Activated CD8-positive, alpha-beta memory T cell treated with anti-CD3 and anti-CD28 coated beads, Interleukin-2, amount 50 U/mL, for 1 hour (primary cell): ENCODE measurements at regions not wholly inside any gene's neighbourhood (a gene's known extent, or its start where the extent isn't known, plus 50 kb on each side); places are given as distances from the start of the nearest gene placed in this dataset.

Experiments used
- DNase-seq: peaks from one replicate; pipeline ENCODE4 v3.0.0-alpha.2; 2020; ENCODE audit errors: extremely low read depth

DNA sequence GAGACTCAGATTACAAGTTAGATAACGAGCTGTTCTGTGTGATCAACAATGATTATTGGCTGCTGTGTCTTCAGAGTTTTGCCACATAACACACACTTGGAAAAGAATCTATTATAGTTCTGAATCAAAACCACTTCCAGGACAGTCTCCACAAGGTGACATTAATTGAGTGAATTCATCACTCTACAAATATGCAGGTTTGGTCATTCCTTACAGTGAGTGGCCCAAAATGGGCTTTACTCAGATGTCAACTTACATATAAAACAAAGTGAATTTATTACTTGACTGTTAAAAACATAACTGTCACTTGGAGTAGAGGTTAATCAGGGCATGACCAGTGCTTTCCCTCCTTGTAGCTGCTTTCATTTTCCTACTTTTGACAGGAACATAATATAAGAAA lies 984.3 kb downstream of the REEP3 start:
- no peak for DNase-seq

DNA sequence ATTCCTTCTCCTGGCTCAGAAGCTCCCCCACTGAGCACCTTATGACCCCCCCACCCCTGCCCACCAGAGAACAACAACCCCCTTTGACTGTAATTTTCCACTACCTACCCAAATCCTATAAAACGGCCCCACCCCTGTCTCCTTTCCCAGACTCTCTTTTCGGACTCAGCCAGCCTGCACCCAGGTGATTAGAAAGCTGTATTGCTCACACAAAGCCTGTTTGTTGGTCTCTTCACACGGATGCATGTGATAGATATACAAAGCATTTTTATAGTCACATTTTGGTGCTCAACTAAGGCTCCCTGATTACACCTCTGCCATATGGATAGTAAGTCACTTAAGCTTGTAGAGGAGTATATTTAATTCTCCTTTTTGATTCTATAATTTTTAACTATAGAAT lies 985.8 kb downstream of the REEP3 start:
- DNase-seq: no peak

DNA sequence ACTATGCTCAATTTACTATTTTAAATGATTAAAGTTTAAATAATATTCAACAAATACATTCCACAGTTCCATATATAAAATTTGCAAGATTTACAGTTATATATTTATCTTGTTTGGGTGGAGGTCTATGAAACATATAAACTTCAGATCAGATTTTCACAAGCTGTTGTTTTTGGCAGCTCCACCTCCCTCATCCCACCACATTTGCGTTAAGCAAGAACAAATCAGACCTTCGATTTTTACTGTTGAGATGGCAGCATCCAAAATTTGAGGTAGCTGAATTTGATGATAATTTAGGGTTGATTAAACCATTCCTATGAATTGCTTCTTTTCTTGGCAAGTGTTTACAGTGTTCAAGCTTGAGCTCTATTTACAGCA lies 986.4 kb downstream of the REEP3 start:
- DNase-seq: no peak

DNA sequence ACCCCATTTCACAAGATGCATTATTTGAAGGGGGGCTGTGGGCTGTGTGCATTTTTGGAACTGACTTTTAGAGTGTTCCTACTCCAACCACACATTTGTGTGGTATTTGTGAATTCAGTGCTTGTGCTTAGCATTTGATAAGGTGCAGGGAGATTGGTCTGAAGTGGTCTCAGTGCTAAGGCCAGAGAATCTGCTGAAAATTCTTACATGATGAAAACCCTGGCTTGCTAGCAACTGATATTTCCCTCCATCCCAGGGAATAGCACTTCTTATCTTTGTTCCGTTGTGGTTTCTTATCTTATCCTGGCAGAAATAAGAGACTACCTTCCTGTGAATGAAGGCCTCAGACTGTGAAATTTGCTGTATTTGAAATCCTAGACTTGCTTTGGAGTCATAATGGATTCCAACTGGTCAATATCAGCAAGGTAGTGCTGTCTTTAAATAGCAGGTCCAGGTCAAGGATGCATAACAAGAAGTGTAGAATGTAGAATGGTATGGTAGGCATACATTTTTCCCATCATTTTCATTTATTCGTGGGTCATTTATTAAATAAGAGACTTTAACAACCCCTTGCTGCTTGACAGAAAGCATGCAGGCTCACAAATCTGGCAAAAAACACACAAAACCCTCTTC lies 986.9 kb downstream of the REEP3 start:
- no peak for DNase-seq

DNA sequence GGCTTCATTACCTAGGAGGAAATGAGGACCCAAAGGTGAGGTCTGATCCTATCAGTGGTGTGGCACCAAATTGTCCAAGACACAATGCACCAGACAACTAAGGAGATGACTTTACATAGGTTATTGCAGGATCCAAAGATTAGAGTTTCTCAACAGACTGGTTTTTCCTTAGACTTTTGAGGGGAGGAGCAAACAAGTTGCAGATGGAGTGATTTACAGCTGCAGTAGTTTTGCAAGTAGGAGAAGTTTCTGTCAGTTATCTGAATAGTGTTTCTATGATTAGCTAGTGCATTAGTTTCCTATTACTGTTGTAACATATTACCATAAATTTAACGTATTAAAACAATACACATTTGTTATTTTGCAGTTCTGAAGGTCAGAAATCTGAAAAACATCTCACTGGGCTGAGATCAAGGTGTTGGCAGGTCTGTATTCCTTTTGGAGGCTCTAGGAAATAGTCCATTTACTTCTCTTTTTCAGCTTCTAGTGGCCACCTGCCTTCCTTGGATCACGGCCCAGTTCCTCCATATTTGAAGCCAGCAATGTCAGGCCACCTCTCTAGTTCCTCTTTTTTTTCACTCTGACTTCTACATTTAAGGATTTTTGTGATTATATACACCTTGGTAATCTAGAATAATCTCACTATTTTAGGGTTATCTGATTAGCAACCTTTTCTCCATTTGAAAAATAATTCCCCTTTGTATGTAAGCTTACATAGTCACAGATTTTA lies 994.9 kb downstream of the REEP3 start:
- DNase-seq: no peak

DNA sequence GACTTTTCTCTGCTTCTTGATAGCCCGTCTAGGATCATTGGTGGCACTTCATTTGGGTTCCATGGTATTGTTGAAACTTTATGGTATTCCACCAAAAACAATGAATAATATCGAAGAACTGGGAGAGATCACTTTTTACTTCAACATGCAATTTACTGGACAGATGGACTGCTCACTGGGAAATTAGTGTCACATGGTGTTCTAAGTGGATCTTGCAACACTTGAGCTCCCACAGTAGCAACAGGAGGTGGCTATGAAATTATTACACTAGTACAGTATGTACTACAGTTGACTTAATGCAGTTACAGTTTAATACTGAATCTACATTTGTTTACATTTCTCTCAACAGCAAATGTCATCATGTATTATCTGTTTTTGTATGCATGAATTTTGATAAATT lies 997.3 kb downstream of the REEP3 start:
- no peak for DNase-seq

DNA sequence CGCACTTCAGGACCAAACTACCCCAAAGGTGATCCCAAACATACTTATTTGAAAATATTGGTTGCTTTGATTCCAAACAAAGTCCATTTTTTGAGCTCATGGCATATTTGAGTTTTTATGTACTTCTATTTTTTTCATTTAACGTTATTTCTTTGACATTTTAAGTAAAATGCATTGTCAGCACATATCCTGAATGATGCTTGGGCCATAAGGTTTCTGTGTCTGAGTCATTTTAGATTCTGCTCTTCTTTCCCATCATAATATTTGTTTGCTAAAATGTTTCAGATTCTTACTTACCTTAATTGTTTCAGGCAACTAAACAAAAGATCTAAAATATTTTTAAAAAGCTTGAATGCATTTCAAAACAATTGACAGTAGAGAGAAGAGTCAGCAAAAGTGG lies 998.2 kb downstream of the REEP3 start:
- no peak for DNase-seq

DNA sequence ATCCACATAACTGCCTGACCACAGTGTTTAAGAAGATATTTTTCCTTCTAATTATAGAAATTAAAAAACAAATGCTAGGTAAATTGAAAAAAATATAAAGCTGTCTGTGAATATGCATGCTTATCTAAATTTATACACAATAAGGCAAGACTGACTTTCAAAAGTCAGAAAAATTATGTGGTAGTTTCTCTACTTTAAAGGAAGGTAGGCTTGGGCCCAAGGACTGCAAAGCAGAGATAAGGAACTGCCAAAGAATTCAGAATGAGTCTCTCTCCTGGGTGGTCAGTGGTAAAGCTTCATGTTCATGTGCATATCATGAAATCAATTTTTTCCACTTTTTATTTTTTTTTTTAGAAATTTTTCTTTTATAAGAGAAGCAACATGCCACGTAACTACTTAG lies 998.6 kb downstream of the REEP3 start:
- no peak for DNase-seq

DNA sequence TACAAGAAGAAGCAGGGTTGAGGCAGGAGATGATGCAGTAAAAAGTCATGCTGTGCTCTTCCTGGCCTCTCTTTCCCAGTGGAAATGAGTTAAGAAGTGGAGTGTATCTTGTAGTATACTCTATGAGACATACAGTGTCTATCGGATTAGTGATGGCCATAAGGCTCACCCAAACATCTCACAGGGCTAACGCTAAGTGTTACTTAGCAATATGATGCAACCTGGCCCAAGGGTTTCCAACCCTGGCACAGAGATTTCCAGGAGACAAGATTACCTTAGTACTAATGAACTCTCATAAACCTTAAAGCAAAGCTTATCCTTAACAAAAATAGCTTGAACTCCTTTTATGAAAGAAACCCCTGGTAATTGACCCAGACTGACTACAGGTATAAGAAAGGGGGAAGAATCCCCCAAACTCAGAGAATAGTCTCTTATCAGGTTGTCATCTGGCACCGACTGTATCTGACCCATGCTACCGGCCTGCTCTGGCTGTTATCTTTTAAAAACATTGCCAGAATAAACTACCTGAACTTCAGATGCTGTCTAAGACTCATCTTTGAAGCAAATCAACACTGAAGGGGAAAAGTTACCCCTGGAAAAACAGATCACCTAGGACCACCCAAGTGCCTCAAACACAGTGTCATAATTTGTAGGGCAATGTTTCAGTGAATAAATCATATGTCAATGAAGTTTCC lies 1002.0 kb downstream of the REEP3 start:
- no peak for DNase-seq

DNA sequence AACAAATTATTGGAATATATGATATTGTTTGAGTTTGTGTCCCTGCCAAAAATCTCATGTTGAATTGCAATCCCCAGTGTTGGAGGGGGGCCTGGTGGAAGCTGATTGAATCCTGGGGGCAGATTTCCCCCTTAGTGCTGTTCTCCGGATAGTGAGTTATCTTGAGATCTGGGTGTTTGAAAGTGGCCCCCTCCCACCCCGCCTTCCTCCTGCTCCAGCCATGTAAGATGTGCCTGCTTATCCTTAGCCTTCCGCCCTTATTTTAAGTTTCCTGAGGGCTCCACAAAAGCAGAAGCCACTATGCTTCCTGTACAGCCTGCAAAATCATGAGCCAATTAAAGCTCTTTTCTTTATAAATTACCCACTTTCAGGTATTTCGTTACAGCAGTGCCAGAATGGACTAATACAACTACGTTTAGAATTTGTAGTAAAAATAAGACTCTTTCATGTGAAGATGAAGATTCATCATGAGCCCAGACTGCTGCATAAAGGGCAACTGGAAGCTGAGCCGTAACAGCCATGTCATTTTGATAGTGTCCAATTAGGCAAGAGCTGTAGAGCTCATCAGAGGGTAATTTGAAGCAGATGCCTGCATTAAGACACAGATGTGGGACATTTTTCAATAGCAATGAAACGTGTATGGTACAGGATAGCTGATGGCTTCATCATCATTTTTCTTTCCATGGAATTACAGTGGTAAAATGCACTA lies 1007.2 kb downstream of the REEP3 start:
- no peak for DNase-seq

DNA sequence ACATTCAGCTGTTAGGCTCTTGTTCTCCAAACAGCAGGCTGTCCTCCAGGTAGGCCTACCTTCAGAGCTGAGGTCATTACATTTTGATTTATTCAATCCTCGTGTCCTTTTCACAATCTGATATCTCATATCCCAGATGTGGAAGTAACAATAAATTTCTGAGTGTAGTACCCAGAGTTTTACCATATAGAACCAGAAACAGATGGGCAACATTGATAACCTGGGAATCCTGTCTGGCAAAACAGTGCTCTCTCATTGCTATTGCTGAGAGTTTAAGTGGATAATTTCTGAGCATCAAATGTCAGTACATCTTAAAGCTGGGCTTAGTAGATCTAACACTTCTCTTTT lies 1007.8 kb downstream of the REEP3 start:
- DNase-seq: no peak

DNA sequence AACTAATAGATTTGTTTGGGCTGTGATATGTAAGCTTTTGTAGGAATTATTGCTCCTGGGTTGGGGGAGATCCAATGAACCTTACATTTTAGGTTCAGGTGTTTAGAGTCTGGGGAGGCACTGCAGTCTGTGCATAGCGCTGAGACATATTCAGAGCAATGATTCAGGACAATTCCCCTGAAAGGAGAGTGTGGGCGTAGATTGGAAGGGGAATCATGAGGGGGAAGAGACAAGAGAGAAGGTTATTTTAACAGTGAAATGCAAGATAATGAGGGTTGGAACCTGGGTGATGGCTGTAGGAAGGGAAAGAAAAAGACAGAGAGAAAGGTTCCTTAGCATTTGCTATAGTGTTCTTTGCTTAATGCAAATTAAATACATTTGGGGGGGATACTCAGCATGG lies 1013.4 kb downstream of the REEP3 start:
- DNase-seq: no peak

DNA sequence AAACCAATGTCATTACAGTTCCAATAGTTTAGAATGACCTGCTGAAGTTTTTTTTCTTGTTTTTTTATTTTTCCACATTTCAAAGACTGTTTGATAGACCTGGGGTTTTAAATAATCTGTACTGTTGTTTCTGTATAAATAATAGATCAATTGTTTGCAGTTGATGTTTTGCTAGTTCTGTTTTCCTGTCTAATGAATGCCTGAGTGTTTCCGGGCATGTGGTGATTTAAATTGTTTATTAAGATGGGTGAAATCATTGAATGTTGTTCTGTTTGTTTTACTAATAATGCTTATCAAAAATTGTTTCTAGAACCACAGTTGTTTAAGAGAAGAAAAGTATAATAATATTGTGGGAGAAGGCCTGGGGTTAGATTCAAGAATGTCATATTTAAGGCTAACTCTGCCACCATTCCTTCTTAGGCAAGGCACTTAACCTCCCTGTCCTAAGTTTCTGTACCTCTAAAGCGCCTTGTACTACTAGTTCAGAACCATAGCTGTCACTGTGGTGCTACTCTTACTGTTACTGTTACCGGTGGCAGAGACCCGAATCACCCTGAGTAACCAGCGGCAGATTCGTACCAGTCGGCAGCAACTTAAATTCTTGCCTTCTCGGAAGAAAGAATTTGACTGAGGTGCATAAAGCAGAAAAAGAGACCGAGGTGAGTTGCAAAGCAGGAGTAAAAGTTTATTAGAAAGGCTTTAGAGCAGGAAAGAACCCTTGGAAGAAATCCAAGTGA lies 1014.1 kb downstream of the REEP3 start:
- no peak for DNase-seq

DNA sequence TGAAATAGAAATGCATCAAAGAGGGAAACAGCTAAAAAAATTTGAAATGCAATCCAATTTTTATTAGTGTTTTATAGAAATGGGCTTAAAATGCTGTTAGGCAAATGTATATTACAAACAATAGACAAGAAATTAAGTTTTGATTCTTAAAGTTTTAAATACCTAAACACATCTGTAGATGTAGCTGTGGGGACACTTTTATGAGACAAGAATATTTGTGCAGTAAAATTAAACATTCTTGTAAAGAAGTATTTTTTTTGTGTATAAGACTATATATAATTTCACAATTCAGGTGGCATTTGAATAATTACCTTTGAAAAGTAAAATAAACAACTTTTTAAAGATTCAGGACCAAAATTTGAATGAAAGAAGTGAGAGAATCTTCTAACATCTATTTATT lies 1015.9 kb downstream of the REEP3 start:
- DNase-seq: no peak

DNA sequence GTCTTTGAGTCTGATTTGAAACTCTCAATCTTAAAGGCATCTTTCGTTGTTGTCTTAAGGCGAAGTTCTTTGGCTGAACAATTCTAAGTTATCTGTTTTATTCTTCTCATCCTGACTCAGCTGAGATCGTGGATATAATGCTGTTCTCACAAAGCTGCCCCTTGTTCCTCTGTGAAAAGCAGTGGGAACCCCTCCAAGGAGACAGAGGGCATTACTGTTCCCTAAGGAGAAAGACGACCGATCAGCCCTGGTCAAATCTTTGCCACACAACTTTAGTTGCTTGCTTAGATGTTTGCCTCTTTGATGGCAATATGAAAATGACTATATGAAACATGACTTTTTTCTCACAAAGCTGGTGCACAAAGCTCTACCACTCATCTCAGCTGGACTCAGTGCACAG lies 1016.7 kb downstream of the REEP3 start:
- no peak for DNase-seq

DNA sequence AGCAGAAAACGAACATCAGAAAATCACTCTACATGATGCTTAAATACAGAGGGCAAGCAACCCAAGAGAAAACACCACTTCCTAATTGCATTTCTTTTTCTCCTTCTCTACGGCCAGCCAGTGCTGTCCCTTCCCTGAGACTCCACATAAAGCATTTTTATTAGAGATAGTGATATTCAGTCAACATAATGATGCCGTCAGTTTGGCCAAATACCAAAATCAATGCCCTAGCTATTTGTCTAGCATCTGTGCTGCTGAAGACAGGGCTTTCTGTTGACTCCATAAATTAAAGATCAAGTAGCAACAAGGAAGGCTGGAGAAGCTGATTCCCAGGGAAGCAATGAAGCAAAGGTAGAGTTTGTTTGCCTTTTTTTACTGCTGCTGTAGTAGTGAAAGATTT lies 1024.9 kb downstream of the REEP3 start:
- DNase-seq: no peak

DNA sequence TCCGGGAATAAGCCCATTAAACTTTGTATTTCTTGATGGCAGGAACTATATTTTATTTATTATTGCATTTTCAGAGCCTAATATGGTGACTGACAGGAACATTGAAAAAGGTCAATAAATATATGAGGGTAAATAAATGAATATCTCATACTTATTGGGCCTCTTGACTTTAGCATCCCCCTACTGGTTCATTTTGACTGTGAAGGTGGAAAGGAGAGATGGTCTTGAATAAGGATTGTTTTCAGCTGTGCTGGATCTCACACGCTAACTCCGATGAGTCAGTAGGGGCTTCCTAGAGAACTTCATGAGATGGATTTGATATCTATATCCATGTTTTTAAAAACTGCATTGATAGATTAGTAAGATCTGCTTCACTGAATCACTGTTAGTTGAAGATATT lies 1026.0 kb downstream of the REEP3 start:
- DNase-seq: no peak

DNA sequence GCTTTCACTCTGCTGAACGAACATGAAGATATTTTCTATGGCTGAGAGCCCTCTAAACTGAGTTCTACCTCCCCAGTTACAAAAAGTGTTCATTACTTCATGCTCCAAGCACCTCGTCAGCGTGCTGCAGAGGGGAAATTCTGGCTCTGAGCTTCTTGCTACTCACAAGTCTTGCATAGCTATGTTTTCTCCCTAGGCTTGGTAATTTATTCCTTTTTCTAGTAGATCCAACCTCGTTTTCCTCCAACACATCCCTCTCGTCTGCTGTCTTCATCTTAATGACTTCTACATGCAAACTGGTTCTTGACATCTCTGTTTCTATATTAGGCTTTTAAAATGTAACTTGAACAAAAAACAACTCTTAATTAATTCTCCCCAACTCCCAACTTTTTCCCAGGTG lies 1034.5 kb downstream of the REEP3 start:
- DNase-seq: no peak

DNA sequence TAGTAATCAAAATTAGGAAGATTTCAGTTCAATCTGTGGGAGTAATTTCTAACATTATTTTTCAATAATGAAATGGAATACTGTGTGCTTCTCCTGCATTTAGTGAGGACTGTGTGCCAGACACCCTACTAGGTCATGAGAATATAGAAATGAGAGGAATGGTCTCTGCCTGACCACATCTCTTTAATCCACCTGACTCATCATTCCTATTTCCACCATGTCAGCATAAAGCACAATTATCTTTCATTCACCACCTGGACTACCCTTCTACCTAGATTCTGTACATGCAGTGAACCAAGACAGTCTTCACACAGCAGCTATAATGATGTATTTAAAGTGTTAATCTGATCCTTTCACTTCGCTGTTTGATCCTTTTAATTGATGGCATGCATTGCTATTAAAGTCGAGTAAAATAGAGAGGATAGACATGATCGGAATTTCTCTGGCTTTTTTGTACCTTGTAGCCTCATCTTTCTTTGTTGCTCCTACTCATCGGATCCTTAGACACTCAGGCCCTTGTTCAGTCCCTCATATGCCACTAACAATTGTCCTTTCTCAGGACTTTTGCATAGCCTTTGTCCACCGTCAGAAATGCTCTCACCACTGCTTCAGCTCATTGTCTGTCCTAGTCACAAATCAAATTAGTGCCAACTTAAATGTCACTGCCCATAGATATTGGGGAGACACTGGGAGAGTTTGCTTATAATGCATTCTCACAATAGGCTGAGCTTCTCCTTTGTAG lies 1037.1 kb downstream of the REEP3 start:
- DNase-seq: no peak

DNA sequence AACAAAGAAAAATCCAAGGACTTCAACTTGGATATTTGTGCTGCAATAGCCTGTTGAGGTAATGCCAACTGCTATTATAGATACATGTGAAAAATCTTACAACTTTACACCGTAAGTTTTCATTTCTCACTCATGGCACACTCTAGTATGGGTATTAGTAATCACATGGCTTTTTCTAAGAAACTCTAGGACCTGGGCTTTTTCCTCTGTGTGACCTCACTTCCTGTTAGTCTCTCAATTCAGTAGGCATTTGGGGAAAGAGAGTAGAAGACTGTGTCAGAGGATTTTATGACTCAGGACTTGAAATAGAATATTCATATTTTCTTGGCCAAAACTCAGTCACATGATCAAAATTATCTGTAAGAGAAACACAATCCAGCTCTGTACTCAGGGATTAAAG lies 1049.9 kb downstream of the REEP3 start:
- DNase-seq: no peak

DNA sequence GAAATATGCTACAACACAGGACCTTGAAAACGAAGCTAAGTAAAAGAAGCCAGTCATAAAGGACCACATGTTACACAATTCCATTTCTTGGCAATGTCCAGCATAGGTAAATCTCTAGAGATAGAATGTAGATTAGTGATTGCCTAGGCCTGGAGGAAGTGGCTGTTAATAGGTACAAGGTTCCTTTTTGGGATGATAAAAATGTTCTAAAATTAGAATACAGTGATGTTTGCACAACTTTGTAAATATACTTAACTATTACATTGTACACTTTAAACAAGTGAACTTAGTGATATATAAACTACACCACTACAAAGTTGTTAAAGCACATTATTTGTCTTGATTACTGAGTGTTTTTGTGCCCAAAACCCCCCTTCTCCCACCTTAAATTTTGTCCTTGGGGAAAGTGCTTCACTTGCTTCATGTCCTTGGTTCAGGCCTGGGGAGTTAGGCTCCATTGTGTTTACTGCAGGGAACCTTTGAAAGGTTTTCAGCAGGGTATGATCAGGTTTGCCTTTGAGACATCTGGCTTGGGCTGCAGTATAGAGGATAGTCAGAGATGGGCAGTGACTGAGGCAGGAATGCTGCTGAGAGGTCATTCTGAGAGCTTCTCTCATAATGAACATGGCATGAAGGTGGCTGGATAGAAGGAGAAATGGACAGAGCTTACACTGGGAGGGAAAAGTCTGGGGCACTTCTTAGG lies 1052.6 kb downstream of the REEP3 start:
- no peak for DNase-seq
